GM21390 (cell line): ENCODE measurements at regions not wholly inside any gene's neighbourhood (a gene's known extent, or its start where the extent isn't known, plus 50 kb on each side); places are given as distances from the start of the nearest gene placed in this dataset.
A peak's percentile ranks its signal among the peaks of the same experiment; 100 is the strongest.

Experiments
- ATAC-seq: cut with Tn5 transposase; IDR thresholded peaks from one replicate; pipeline ENCODE4 v1.9.1; 2021; ENCODE audit not compliant: unreplicated experiment

DNA sequence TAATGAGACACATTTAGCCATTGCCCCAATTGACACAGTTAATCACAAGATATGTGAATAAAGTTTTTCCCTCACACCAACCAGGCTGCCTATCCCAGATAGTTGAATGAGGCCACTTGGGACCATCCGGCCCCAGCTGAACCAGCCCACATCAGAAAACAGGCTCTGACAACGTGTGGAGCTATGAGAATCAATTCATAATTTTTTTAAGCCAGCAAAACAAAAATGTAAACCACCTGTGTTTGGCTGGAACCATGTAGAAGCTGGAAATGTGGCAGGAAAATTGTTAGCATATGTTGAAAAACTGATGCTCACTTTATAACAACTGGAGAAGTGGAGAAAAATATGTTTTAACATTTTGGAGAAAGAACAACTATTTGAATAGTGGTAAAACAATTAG, 1161.3 kb downstream of the SLITRK1 start:
- ATAC-seq = no peak

DNA sequence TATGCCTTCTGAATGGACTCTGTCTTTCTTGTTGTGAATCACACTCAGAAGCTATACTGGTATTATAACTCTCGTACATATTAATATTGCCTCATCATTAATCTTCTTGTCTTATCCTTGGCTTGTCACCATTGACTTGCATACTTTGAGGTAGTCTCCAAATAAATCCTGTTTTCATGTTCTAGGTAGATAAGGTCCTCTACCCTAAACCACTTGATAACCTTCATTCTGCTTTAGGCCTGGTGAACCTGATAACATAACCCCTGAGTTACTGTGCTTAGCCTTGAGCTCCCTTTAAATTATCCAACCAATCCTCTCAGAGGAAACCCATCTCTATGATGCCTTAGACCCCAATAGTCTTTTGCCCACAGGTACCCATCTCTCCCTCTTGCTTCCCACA, 1162.3 kb downstream of the SLITRK1 start:
- ATAC-seq = no peak

DNA sequence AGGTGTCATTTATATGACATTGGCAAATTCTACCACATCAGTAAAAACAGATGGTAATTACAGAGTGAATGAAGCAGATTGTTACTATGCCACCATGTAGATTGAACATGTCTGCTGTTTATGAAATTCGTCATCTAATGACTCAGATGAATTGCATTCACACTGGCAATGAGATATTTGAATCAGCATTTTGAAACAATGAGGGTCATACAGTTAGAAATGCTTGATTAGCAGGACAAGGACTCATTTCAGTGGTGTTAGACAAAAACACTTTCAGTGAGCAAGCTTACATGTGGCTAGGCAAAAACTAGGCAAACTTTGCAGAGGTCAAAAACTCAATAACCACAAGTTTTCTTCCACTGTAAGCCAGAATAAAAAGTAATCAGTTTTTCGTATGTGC, 1165.0 kb downstream of the SLITRK1 start:
- ATAC-seq = no peak

DNA sequence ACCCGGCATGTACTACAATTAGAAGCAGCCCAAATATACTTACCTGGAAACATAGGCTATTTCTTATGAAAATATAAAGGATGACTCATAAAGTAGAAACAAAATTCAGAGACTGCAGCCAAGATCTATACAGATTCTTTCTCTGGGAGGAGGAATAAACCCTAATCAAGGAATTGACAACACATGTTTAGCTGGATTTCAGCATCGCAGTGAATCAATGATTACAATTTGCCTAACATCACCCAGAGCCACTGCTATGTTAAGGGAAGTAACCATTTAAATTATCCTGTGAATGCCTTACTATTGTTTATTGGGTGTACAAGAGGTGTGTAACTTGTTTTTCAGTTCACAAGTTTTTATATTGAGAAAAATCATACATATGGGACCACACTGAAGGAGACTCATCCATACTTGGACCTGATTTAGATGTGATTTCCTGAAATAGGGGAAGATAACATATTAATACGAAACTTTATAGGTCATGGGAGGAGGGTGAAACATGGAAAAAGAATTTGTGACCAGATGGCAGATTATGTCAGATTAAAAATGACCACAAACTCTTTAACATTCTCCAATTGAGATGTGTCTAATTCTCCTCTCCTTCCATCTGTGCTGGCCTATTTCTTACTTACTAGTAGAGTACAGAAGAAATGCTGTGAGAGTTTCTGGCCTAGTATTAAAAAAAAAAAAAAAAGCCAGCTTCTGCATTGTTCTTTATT, 1168.4 kb downstream of the SLITRK1 start:
- ATAC-seq = no peak

DNA sequence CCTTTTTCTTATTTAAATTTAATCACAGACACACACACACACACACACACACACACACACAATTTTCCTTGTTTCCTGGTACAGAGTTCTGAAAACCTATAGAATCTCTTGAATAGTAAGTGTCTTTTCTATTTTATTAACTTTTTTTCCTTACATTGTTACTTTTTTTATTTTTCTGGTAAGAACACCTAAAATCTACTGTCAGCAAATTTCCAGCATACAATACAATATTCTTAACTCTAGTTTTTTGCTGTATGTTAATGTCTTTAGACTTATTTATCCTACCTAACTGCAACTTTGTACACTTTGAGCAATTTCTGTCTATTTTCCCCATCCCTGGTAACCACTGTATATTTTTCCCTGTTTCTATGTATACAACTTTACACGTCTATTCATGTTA, 1179.8 kb downstream of the SLITRK1 start:
- ATAC-seq = no peak

DNA sequence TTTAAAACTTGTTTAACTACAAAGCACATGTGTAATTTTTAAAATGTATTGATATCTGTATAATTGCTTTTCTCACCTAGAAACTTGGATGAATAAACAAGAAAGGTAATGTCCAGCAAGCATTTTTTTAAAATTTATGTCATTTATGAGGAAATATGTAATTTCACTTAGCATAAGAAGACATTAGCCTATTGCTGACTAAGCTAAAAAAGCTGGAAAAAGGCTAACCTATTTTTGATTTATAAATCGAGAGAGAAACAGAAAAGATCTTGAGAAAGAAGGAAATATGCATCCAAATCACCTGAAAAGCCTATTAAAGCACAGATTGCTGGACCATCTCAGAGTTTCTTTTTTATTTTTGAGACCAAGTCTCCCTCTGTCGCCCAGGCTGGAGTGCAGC, 1181.3 kb downstream of the SLITRK1 start:
- no peak for ATAC-seq

DNA sequence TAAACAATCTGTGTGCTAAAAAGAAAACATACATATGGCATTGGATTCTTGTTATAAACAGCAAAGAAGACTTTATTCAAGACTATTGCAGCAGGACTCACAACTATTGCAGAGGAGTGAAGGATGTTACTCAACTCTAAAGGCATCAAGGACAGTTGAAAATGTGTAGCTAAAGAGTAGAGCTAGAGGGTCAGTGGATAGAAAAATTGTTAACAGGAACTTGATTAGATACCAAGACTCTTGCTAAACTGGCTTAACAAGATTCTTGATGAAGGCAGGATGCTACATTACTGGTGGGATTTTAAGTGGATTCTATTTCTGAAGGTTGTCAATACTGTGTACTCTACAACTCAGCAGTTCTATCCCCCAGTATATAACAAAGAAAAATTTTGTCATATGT, 1183.3 kb downstream of the SLITRK1 start:
- ATAC-seq = no peak

DNA sequence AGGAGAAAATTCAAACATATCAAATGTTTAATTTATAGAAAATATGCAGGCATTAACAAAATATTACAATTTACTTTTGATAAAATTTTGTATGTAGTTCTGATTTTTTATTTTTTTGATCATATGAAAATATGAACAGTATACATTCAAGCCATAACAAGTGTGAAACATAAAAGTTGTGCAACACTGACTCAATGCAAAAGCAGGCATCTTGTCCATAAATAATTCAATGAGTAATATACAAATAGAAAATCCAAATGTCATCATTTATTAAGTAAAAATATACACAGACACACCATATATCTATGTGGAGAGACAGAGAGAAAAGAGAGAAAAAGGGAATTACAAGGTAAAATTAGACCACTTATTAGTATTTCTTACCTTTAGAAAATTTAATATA, 1183.9 kb downstream of the SLITRK1 start:
- no peak for ATAC-seq

DNA sequence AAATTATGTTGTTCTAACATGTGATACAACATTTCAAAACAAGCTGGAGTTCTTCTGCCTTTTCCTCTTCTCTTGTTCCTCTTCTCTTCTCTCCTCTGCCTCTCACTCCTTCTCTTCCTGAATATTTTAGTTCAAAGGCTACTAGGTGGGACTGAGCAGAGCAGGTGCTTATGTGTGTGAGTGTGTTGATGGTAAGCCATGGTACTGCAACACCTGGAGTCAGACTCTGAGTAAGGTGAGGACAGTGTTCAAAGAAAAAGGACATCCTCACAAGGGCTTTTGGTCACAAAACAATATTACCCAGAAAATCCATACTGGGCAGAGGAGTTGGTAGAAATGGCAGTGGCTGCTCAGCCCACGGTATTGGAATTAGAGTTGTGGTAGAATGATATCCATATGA, 1188.7 kb downstream of the SLITRK1 start:
- no peak for ATAC-seq

DNA sequence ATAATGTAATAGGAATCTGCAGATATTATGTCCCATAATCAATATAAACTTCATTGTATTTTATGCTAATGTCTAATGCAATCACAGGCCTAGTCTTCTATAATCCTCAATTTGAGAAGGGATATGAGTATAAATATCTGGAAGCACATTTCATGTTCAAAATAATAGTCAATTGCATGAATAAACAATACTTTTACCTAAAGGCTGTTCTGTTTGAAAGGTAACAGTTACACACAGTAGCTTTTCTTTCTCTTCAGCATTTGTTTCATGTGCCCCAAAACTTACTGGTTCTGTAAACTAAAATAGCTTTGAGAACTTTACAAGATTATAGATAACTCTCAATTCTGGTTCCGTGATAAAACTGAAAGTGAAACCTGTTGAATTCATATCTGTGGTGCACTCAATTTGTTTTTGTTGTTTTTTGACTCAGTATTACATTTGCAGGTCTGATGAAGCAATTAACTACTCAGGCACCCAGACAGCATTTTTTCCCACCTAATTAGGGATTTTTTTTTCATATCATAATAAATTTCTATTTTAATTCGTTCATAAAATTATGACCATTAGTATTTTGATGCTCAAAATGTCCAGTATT, 1193.8 kb downstream of the SLITRK1 start:
- ATAC-seq = peak; percentile 94

DNA sequence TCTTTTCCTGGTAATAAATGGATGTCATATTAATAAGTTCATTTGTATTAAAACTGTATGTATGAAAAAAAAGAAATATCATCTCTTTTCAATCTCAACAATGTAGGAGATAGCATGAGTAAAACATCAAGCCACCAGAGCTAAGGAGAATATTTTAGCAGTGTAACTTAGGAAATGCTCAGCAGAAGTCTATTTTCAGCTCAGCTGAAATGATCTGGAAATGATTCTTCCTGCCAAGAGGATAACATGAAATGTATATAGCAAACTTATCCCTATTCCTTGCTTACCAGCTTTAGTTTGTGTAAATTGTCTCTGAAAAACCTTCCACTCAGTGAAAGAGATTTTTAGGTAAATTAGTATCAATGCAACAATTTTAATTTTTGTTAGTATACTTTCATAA, 1194.4 kb downstream of the SLITRK1 start:
- no peak for ATAC-seq

DNA sequence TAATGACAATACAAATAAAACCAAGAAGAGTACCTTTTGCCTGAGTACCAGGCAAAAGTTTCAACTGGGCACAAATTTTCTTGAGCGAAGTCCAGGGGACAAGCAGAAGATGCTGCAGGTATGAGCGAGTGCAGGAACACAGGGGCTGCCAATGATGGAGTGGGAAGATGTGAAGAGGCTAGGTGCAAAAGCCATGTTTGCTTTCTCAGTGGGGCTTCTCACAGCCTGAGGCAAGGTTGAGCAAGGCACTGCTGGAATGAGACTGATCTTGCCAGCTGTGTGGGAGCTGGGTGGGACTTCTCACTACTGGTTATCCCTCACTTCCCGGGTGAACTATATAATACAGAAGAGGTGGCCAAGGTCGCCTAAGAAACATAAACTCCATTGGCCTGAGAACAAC, 1200.7 kb downstream of the SLITRK1 start:
- ATAC-seq = no peak

DNA sequence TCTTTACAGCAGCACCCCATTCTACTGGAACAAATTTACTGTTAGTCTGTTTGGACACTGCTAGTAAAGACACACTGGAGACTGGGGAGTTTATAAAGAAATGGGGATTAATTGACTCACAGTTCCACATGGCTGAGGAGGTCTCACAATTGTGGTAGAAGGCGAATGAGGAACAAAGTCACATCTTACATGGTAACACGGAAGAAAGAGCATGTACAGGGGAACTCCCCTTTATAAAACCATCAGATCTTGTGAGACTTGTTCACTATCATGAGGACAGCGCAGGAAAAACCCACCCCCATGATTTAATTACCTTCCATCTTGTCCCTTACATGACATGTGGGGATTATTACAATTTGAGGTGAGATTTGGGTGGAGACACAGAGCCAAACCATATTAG, 1204.2 kb downstream of the SLITRK1 start:
- ATAC-seq = no peak

DNA sequence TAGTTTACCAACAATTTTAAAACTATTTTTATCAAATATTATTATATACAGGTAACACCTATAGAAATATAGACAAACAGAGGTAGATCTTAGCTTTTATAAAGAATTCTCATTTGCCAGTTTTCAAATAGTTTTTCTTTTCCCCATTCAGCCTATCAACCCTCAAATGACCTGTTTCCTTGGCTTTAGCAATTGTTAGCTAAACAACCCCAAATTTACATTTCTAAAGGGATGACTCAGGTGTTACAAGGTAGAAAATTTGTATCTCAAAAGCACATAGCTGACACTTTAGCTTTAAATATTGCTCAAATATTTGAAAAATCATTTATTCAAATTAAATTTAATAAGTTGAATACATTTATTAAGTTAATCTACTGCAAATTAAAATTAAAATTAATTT, 1207.2 kb downstream of the SLITRK1 start:
- ATAC-seq = no peak

DNA sequence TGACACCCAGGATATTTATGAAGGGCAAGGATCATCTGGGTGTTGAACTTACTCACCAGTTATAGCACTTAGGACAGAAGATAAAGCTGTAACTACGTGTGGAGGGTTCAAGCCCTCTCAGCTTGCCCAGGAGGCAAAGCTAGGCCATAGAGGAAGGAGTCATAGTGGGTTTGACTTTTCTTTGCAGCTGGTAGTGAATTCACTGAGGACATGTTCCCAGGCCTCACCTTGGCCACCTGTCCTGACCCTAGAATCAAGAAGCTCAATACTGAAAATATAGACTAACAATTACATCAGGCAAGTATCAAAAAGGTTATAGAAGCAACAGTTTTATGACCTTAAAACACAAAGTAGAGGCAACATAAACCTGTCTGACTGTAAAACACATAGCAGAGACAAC, 1207.7 kb downstream of the SLITRK1 start:
- no peak for ATAC-seq

DNA sequence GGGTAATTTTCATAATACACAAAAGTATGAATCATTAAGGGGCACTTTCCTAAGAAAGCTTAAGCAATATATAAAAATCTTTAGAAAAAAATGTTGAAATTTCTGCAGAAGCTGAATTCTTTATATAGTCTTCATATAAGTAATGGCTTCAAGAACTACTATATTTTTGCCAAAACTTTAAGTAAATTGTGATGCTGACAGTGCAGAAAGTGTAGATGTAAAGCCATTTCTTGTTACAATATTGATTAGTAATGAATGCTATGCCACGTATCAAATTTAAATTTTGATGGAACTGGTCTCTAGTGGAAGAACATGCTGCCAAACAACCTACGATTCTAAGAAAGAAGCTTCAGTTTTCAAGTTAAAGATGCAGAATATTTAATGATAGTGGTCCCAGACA, 1210.0 kb downstream of the SLITRK1 start:
- no peak for ATAC-seq

DNA sequence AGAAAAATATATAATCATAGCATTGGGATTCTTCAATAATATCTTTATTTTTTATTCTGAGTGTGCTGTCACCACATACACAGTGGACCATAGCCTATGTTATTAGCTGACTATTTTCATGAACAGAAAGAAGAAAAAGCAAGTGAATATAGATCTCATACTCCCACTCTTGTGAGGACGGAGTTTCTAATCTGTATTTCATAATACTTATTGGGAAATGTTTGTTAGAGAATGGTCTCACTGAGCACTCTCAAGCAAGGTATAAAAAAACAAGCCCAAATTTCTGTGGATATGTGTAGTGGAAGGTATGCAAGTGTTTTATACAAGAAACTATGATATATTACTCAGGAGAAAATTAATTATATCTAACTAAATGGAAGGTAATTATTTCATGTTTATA, 1218.1 kb downstream of the SLITRK1 start:
- no peak for ATAC-seq

DNA sequence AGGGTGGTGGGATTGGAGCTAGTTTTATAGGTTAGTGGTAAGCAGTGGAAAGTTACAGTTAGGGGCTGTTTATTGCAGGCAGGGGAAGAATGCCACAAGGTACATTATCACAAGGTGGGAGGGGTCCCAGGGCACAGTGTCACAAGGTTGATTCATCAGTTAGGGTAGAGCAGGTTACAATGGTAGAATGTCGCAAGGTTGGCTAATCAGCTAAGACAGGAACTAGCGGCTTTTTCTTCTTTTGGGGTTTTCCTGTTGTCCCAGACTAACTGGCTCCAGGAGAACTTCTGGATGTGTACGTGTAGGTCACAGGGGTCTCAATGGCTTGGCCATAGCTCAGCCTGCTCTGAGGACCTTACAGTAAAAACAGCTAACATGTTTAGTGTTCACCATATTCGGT, 1221.1 kb downstream of the SLITRK1 start:
- ATAC-seq = no peak

DNA sequence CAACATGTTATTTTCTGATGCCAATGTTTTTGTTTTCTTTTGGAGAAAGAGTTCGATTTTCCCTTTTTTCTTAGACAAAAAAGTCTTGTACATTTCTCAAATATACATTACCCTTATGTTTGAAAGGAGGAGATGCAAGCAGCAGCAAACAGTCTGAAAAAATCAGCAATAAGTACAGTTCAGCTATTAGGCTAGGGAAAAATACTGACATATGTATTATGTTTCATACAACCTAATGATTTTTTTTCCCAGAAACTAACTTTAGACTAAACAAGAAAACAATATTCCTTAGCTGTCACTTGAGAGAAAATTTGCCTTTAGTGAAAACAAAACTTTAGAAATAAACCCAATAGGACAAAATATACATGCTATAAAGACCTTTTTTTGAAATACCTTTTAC, 1223.5 kb downstream of the SLITRK1 start:
- ATAC-seq = no peak

DNA sequence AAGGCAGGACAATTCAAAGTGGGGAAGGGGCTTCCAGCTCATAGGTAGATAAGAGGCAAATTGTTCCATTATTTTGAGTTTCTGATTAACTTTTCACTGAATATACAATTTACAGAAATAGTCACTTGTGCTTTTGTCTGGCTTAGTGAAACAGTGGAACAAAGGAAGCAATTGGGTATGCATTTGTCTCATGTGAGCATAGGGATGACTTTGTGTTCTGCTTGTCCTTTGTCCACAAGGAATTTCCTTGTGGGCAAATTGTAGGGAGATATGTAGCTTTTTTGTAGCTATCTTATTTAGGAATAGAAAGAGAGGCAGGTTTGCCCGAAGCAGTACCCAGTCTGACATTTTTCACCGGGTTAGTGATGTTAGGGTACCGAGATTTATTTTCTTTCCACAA, 1224.8 kb downstream of the SLITRK1 start:
- ATAC-seq = no peak

DNA sequence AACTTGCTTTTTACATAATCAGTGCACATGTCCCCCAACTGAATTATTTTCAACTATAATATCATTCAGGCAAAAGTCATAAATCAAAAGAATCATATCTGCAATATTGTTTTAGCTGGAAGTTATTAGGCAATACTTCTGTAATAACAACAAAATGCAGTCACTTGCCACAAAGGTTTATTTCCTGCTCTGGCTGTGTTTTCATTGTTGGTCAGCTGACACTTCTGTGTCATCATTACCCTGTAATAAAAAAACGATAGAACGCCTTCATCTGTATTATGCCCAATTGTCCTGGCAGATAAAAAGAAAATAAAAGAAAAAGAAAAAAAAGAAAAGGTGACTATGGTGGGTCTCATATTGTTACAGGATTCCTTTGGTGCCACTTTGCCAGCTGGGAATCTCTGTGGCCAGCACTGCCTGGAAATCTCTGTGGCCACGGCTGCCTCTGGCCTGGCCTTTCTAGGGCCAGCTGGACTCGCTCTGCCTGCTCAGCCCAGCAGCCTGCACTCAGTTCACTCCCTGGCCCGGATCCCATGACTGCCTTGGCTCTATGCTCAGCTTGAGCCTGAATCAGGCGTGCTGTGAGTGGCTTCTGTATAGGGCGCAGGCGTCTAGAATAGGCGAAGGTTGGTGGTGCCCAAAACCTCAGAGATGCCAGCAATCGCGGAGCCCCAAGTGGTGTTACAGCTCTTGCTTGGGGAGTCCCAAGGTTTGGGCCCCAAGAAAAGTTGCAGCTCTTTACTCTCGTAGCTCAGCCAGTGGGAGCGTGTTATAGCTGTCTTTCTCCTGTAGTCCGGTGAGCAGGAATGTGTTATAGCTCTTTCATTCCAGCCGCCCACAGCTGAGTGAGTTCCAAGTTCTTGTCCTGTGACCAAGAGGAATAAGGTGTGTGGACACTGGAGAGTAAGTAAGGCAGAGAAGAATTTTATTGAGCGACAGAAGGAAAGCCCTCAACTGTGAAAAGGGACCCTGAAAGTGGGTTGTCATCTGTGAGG, 1227.1 kb downstream of the SLITRK1 start:
- no peak for ATAC-seq

DNA sequence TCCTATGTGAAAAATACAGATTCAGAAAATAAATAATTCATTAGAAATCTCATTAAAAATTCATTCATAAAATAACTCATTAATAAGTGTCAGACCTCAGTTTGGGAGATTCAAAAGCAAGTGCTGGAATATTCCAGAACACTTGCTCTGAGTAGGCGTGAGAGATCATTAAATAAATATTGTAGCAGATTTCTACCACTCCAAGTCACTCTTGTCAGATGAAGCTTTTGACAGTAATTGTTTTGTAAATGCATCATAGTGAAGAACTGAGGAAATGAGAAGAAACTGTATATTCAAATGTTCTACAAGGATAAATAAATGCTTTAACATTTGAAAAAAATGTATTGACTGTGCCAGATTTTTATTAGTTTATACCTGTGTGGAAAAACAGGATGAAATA, 1228.1 kb downstream of the SLITRK1 start:
- no peak for ATAC-seq
